NT2/D1 (cell line): ENCODE measurements at regions not wholly inside any gene's neighbourhood (a gene's known extent, or its start where the extent isn't known, plus 50 kb on each side); places are given as distances from the start of the nearest gene placed in this dataset.

ENCODE experiments used
- DNase-seq: peaks from one replicate; pipeline ENCODE4 v3.0.0-alpha.2; 2011; ENCODE audit warnings: low read depth, low spot score
- H3K27me3 ChIP-seq: 2 replicates; pipeline ENCODE4 v1.6.0; 2011; ENCODE audit warnings: mild to moderate bottlenecking; ENCODE audit not compliant: insufficient read length, insufficient read depth
- H3K36me3 ChIP-seq: 2 replicates; pipeline ENCODE4 v1.6.1; 2011; ENCODE audit warnings: mild to moderate bottlenecking, low read length, mixed read lengths; ENCODE audit not compliant: insufficient read depth, insufficient read length
- H3K4me1 ChIP-seq: 2 replicates; pipeline ENCODE4 v1.5.1; 2011; ENCODE audit not compliant: insufficient read depth, insufficient read length
- H3K4me3 ChIP-seq: 2 replicates; pipeline ENCODE4 v1.5.1; 2011; ENCODE audit warnings: low read depth; ENCODE audit not compliant: insufficient read length
- H3K9ac ChIP-seq: 2 replicates; pipeline ENCODE4 v1.6.0; 2011; ENCODE audit warnings: low read depth; ENCODE audit not compliant: insufficient read length
- H3K9me3 ChIP-seq: 2 replicates; pipeline ENCODE4 v1.5.1; 2011; ENCODE audit warnings: mild to moderate bottlenecking, low read length; ENCODE audit not compliant: insufficient read depth
- SUZ12 ChIP-seq: IDR thresholded peaks from 2 replicates; pipeline ENCODE4 v1.6.1; 2011; ENCODE audit not compliant: insufficient read length, insufficient read depth; ENCODE audit errors: extremely low read depth
- YY1 ChIP-seq: IDR thresholded peaks from 2 replicates; pipeline ENCODE4 v1.6.1; 2011; ENCODE audit not compliant: insufficient read length, insufficient read depth
- ZNF274 ChIP-seq: IDR thresholded peaks from 2 replicates; pipeline ENCODE4 v1.6.1; 2011; ENCODE audit warnings: mild to moderate bottlenecking, low read depth, low read length

GRCh38 chrX:150201391-150201790 lies 161.7 kb upstream of the MAMLD1 start:
- Histone ChIP-seq H3K4me3 (no peak overlapping the region), H3K27me3 (no peaks in the 10 kb centered on the region), H3K36me3 (no peaks in the 10 kb centered on the region), H3K9me3 (no peaks in the 10 kb centered on the region), H3K4me1 (no peaks in the 10 kb centered on the region), H3K9ac (no peak overlapping the region)
- TF ChIP-seq ZNF274: no peak
- TF ChIP-seq SUZ12: no peak
- no peak for TF ChIP-seq YY1
- no peak for DNase-seq

- H3K36me3 ChIP-seq: no peaks in the 10 kb centered on the region
- no peak for DNase-seq
- H3K9me3 ChIP-seq: no peaks in the 10 kb centered on the region
- TF ChIP-seq YY1 (no peak), SUZ12 (no peak), ZNF274 (no peak)
- no peaks in the 10 kb centered on the region for H3K27me3 ChIP-seq
- no peaks in the 10 kb centered on the region for H3K4me1 ChIP-seq
- no peak overlapping the region for H3K9ac ChIP-seq
- H3K4me3 ChIP-seq: no peak overlapping the region
These were observed 161.3 kb upstream of the MAMLD1 start for GRCh38 chrX:150201841-150202240.

GRCh38 chrX:150202641-150203247 lies 160.4 kb upstream of the MAMLD1 start:
- no peaks in the 10 kb centered on the region for H3K4me1 ChIP-seq
- no peaks in the 10 kb centered on the region for H3K9me3 ChIP-seq
- no peak for DNase-seq
- H3K36me3 ChIP-seq: no peaks in the 10 kb centered on the region
- H3K27me3 ChIP-seq: no peaks in the 10 kb centered on the region
- no peak for TF ChIP-seq ZNF274
- TF ChIP-seq SUZ12: no peak
- no peak for TF ChIP-seq YY1
- H3K4me3 ChIP-seq: no peak overlapping the region
- H3K9ac ChIP-seq: no peak overlapping the region

GRCh38 chrX:150203248-150203645 lies 159.9 kb upstream of the MAMLD1 start:
- no peak overlapping the region for H3K4me3 ChIP-seq
- no peaks in the 10 kb centered on the region for H3K4me1 ChIP-seq
- no peak overlapping the region for H3K9ac ChIP-seq
- H3K36me3 ChIP-seq: no peaks in the 10 kb centered on the region
- no peak for DNase-seq
- no peaks in the 10 kb centered on the region for H3K9me3 ChIP-seq
- TF ChIP-seq YY1 (no peak), SUZ12 (no peak), ZNF274 (no peak)
- no peaks in the 10 kb centered on the region for H3K27me3 ChIP-seq

GRCh38 chrX:150205011-150205410 lies 158.1 kb upstream of the MAMLD1 start:
- H3K27me3 ChIP-seq: no peaks in the 10 kb centered on the region
- no peak overlapping the region for H3K9ac ChIP-seq
- TF ChIP-seq ZNF274 (no peak), YY1 (no peak), SUZ12 (no peak)
- no peak for DNase-seq
- H3K36me3 ChIP-seq: no peaks in the 10 kb centered on the region
- H3K4me3 ChIP-seq: no peak overlapping the region
- H3K4me1 ChIP-seq: no peaks in the 10 kb centered on the region
- H3K9me3 ChIP-seq: no peaks in the 10 kb centered on the region

GRCh38 chrX:150207733-150208132 lies 155.4 kb upstream of the MAMLD1 start:
- DNase-seq: no peak
- H3K4me3 ChIP-seq: no peak overlapping the region
- TF ChIP-seq YY1 (no peak), SUZ12 (no peak)
- H3K9ac ChIP-seq: no peak overlapping the region
- H3K27me3 ChIP-seq: no peaks in the 10 kb centered on the region
- no peaks in the 10 kb centered on the region for H3K9me3 ChIP-seq
- no peaks in the 10 kb centered on the region for H3K36me3 ChIP-seq
- H3K4me1 ChIP-seq: no peaks in the 10 kb centered on the region

- no peaks in the 10 kb centered on the region for H3K4me1 ChIP-seq
- H3K4me3 ChIP-seq: no peak overlapping the region
- no peaks in the 10 kb centered on the region for H3K9me3 ChIP-seq
- TF ChIP-seq SUZ12: no peak
- no peak for TF ChIP-seq ZNF274
- TF ChIP-seq YY1: no peak
- no peak overlapping the region for H3K9ac ChIP-seq
- no peaks in the 10 kb centered on the region for H3K36me3 ChIP-seq
- H3K27me3 ChIP-seq: peaks cover 3% of the 10 kb centered on the region
- DNase-seq: no peak
These were observed 151.1 kb upstream of the MAMLD1 start for GRCh38 chrX:150211988-150212387.

- Histone ChIP-seq H3K9me3 (no peaks in the 10 kb centered on the region), H3K4me3 (no peak overlapping the region), H3K4me1 (no peaks in the 10 kb centered on the region), H3K36me3 (no peaks in the 10 kb centered on the region), H3K27me3 (peaks cover 5% of the 10 kb centered on the region), H3K9ac (no peak overlapping the region)
- no peak for TF ChIP-seq ZNF274
- no peak for TF ChIP-seq YY1
- TF ChIP-seq SUZ12: no peak
- no peak for DNase-seq
These were observed 150.2 kb upstream of the MAMLD1 start for GRCh38 chrX:150212672-150213480.
